Activated naive CD8-positive, alpha-beta T cell (primary cell): ENCODE measurements at regions not wholly inside any gene's neighbourhood (a gene's known extent, or its start where the extent isn't known, plus 50 kb on each side); places are given as distances from the start of the nearest gene placed in this dataset.

Experiments
- H3K27ac Mint-ChIP-seq: one replicate; pipeline ENCODE4 v1.8.0; 2021; ENCODE audit warnings: mixed read lengths
- H3K27me3 Mint-ChIP-seq: one replicate; pipeline ENCODE4 v1.8.0; 2021; ENCODE audit warnings: mixed read lengths
- H3K36me3 Mint-ChIP-seq: one replicate; pipeline ENCODE4 v1.8.0; 2021; ENCODE audit warnings: mixed read lengths
- H3K4me1 Mint-ChIP-seq: one replicate; pipeline ENCODE4 v1.8.0; 2021; ENCODE audit warnings: low read depth, mixed read lengths
- H3K4me3 Mint-ChIP-seq: one replicate; pipeline ENCODE4 v1.8.0; 2021; ENCODE audit warnings: mild to moderate bottlenecking, mixed read lengths
- H3K9me3 Mint-ChIP-seq: one replicate; pipeline ENCODE4 v1.8.0; 2021; ENCODE audit warnings: low read depth, mixed read lengths

GRCh38 chr4:186912606-186913005 is 188.9 kb upstream of the FAT1 start:
- no peak overlapping the region for H3K4me3 Mint-ChIP-seq
- H3K4me1 Mint-ChIP-seq: no peaks in the 10 kb centered on the region

DNA sequence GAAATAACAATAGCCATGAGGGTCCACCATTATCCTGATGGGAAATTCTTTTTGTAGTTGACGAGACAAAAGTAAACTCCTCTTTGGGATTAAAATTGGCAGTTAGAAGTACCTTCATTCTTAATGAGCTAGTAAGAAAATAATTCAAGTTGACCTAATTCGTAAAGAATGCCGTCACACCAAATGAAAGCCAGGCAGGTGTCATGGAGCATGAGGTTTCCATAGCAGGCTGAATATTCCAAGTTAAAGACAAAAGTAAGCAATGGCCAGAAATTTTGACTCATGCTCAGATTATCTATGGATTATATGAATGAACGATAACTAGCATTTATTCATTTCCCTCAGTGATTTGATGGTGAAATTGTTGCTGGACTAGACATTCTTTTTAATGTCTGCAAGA is 192.2 kb upstream of the FAT1 start:
- H3K4me1 Mint-ChIP-seq: no peaks in the 10 kb centered on the region
- H3K36me3 Mint-ChIP-seq: no peaks in the 10 kb centered on the region
- H3K27ac Mint-ChIP-seq: no peak overlapping the region
- no peak overlapping the region for H3K4me3 Mint-ChIP-seq
- peaks cover 5% of the 10 kb centered on the region for H3K9me3 Mint-ChIP-seq
- no peaks in the 10 kb centered on the region for H3K27me3 Mint-ChIP-seq

More at GRCh38 chr4:186912606-186913005, 188.9 kb upstream of the FAT1 start:
- Mint-ChIP-seq H3K27me3 (no peaks in the 10 kb centered on the region), H3K9me3 (peaks cover 5% of the 10 kb centered on the region), H3K27ac (no peak overlapping the region), H3K36me3 (no peaks in the 10 kb centered on the region)

- no peaks in the 10 kb centered on the region for H3K27me3 Mint-ChIP-seq
- no peak overlapping the region for H3K27ac Mint-ChIP-seq
- H3K9me3 Mint-ChIP-seq: peaks cover 1% of the 10 kb centered on the region
- H3K36me3 Mint-ChIP-seq: no peaks in the 10 kb centered on the region
- H3K4me1 Mint-ChIP-seq: no peaks in the 10 kb centered on the region
- H3K4me3 Mint-ChIP-seq: no peak overlapping the region
These were observed 193.5 kb upstream of the FAT1 start for GRCh38 chr4:186917136-186917535.

DNA sequence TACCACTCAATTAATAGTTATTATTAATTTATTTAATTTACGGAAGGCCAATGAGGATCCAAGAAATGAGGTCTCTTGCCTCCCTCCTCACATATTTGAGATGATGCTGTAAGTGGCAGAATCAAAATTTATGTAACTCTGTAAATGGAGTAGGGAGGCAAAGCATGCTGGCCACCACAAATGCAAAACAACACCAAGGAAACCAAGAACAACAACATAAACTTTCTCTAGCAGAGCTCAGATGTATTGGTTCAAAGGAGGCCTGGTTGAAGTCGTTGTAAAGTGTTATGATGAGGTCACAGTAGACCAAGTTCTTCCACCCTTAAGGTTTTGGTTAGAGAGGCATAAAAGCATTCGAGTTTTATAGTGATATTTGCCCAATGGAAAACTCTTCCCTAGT is 194.8 kb upstream of the FAT1 start:
- Mint-ChIP-seq H3K27ac (no peak overlapping the region), H3K36me3 (no peaks in the 10 kb centered on the region), H3K4me1 (no peaks in the 10 kb centered on the region), H3K9me3 (no peaks in the 10 kb centered on the region), H3K27me3 (no peaks in the 10 kb centered on the region), H3K4me3 (no peak overlapping the region)

GRCh38 chr4:186919340-186919739 is 195.7 kb upstream of the FAT1 start:
- H3K27ac Mint-ChIP-seq: no peak overlapping the region
- no peak overlapping the region for H3K4me3 Mint-ChIP-seq
- no peaks in the 10 kb centered on the region for H3K27me3 Mint-ChIP-seq
- no peaks in the 10 kb centered on the region for H3K4me1 Mint-ChIP-seq
- H3K36me3 Mint-ChIP-seq: no peaks in the 10 kb centered on the region
- H3K9me3 Mint-ChIP-seq: peaks cover 1% of the 10 kb centered on the region

GRCh38 chr4:186920483-186920882 is 196.8 kb upstream of the FAT1 start:
- Mint-ChIP-seq H3K4me3 (no peak overlapping the region), H3K27me3 (no peaks in the 10 kb centered on the region), H3K36me3 (no peaks in the 10 kb centered on the region), H3K27ac (no peak overlapping the region), H3K4me1 (no peaks in the 10 kb centered on the region), H3K9me3 (peaks cover 6% of the 10 kb centered on the region)

GRCh38 chr4:186920992-186921391 is 197.3 kb upstream of the FAT1 start:
- Mint-ChIP-seq H3K4me3 (no peak overlapping the region), H3K27ac (no peak overlapping the region), H3K4me1 (no peaks in the 10 kb centered on the region), H3K9me3 (peaks cover 6% of the 10 kb centered on the region), H3K27me3 (no peaks in the 10 kb centered on the region), H3K36me3 (no peaks in the 10 kb centered on the region)

- no peak overlapping the region for H3K27ac Mint-ChIP-seq
- no peaks in the 10 kb centered on the region for H3K27me3 Mint-ChIP-seq
- no peaks in the 10 kb centered on the region for H3K36me3 Mint-ChIP-seq
- no peak overlapping the region for H3K4me3 Mint-ChIP-seq
- peaks cover 6% of the 10 kb centered on the region for H3K9me3 Mint-ChIP-seq
- no peaks in the 10 kb centered on the region for H3K4me1 Mint-ChIP-seq
These were observed 201.1 kb upstream of the FAT1 start for GRCh38 chr4:186924723-186925122.

DNA sequence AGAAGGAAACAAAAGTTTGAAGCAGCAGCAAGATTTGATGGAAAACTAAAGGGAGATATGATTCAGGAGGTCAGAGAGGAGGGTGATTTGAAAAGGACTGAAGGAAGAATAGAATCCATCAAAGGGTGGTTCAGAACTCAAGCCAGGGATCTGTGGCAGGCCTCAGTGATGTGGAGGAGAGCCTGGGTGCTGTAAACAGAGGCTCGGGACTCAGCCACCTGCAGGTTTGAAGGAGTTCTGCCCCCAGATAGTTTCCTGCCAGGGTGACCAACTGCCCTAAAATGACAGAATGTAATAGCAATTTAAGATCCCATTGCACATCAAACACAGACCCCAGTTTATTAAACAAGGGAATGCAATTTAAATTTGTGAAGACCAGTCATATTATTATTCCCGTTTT is 204.0 kb upstream of the FAT1 start:
- Mint-ChIP-seq H3K4me3 (no peak overlapping the region), H3K36me3 (no peaks in the 10 kb centered on the region), H3K4me1 (no peaks in the 10 kb centered on the region), H3K27ac (no peak overlapping the region), H3K27me3 (no peaks in the 10 kb centered on the region), H3K9me3 (peaks cover 6% of the 10 kb centered on the region)

DNA sequence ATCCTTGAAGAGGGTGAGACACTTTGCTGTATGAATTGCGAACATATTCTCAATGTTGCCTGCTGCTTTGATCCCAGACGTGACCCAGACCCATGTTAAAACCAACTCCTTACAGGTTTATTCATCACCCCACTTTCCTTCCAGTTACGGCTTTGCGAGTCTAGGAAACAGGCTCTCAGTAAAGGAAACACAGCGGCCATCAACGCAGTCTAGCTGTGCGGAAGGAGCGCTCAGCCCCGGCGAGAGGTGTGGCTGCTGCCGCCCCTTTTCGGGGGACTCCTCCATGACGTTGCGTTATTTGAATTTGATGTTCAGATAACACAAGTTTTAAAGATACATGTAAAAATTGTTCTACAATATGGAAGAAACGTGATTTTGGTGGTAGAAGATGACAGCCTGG is 206.4 kb upstream of the FAT1 start:
- Mint-ChIP-seq H3K4me1 (no peaks in the 10 kb centered on the region), H3K4me3 (no peak overlapping the region), H3K9me3 (no peaks in the 10 kb centered on the region), H3K27me3 (no peaks in the 10 kb centered on the region), H3K27ac (no peak overlapping the region), H3K36me3 (no peaks in the 10 kb centered on the region)

DNA sequence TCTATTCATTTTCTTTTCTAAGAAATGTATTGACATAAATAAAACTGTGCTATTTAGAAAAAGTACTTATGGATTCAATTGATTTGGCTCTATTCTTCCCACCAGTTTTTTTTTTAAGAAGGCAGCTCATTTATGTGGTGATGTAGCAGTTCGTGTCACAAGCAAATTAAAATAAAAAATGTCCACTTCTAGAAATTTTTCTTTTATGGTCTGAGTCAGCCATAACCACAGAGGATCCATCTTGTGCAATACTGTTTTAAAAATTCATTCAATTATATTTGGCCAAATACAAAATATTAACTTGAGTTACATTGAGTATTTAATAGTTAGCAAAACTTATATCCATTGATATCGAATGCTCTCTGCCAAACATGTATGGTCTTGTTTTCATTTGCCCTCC is 207.9 kb upstream of the FAT1 start:
- Mint-ChIP-seq H3K36me3 (no peaks in the 10 kb centered on the region), H3K9me3 (no peaks in the 10 kb centered on the region), H3K27ac (no peak overlapping the region), H3K27me3 (no peaks in the 10 kb centered on the region), H3K4me3 (no peak overlapping the region), H3K4me1 (no peaks in the 10 kb centered on the region)

GRCh38 chr4:186932196-186932595 is 208.5 kb upstream of the FAT1 start:
- H3K27me3 Mint-ChIP-seq: no peaks in the 10 kb centered on the region
- no peaks in the 10 kb centered on the region for H3K36me3 Mint-ChIP-seq

DNA sequence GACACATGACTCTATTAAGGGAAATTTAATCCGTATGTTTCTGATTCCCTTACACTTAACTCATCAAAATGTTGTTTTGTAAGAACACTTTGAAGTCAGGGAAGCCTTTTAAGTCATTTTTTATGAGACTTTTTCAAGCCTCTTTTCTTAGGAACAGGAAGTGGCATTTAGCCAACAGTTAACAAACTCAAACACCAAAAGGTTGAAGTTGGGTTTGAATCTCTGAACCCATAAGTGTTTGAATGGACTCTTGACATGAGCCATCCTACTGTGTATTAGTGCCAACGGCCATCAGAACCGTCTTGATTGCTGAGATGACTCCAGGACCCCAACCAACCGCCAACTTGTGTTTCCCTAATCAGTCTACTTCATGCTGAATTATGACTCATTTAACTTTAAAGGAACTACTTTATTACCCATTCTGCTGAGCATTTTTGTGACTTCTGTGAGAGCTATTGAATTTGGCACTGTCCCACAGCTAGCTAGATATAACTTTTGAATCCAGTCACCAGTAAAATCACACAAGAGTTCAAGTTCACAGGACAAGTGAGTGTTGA is 209.1 kb upstream of the FAT1 start:
- H3K4me3 Mint-ChIP-seq: no peak overlapping the region
- H3K27me3 Mint-ChIP-seq: no peaks in the 10 kb centered on the region
- no peaks in the 10 kb centered on the region for H3K4me1 Mint-ChIP-seq
- no peaks in the 10 kb centered on the region for H3K36me3 Mint-ChIP-seq
- peaks cover under 1% of the 10 kb centered on the region for H3K9me3 Mint-ChIP-seq
- H3K27ac Mint-ChIP-seq: no peak overlapping the region

More at GRCh38 chr4:186932196-186932595, 208.5 kb upstream of the FAT1 start:
- Mint-ChIP-seq H3K9me3 (no peaks in the 10 kb centered on the region), H3K4me1 (no peaks in the 10 kb centered on the region), H3K27ac (no peak overlapping the region), H3K4me3 (no peak overlapping the region)

DNA sequence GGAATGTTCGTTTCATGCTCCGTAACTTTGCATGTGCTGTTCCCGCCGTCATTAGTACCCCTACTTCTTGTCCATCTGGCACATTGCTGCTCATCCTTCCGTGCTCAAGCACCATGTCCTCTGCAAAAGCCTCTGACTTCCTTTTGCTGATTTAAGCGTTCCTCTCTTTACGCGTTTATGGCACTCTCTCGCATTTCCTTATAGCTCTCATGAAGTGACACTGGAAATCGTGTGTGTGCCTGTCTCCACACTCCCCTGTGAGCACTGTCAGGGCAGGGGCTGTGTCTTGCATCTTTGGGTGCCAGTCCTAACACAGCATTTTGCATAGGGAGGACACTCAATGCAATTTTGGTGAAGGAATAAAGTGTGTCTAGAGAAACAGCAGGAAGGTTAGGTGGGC is 210.6 kb upstream of the FAT1 start:
- no peaks in the 10 kb centered on the region for H3K4me1 Mint-ChIP-seq
- no peaks in the 10 kb centered on the region for H3K36me3 Mint-ChIP-seq
- no peaks in the 10 kb centered on the region for H3K27me3 Mint-ChIP-seq
- no peak overlapping the region for H3K27ac Mint-ChIP-seq
- H3K4me3 Mint-ChIP-seq: no peak overlapping the region
- H3K9me3 Mint-ChIP-seq: peaks cover 6% of the 10 kb centered on the region

- H3K36me3 Mint-ChIP-seq: no peaks in the 10 kb centered on the region
- H3K4me1 Mint-ChIP-seq: no peaks in the 10 kb centered on the region
- no peak overlapping the region for H3K4me3 Mint-ChIP-seq
- H3K27me3 Mint-ChIP-seq: no peaks in the 10 kb centered on the region
- H3K9me3 Mint-ChIP-seq: peaks cover 6% of the 10 kb centered on the region
- H3K27ac Mint-ChIP-seq: no peak overlapping the region
These were observed 211.3 kb upstream of the FAT1 start for GRCh38 chr4:186934841-186935443.

- H3K36me3 Mint-ChIP-seq: no peaks in the 10 kb centered on the region
- no peaks in the 10 kb centered on the region for H3K27me3 Mint-ChIP-seq
- H3K9me3 Mint-ChIP-seq: peaks cover 6% of the 10 kb centered on the region
- H3K4me3 Mint-ChIP-seq: no peak overlapping the region
- no peaks in the 10 kb centered on the region for H3K4me1 Mint-ChIP-seq
- no peak overlapping the region for H3K27ac Mint-ChIP-seq
These were observed 212.2 kb upstream of the FAT1 start for GRCh38 chr4:186935901-186936300.
